WI38 (cell line): ENCODE measurements at regions not wholly inside any gene's neighbourhood (a gene's known extent, or its start where the extent isn't known, plus 50 kb on each side); places are given as distances from the start of the nearest gene placed in this dataset.

Experiments
- H3K4me3 ChIP-seq: 2 replicates; pipeline ENCODE4 v1.5.1; 2011; ENCODE audit warnings: low read depth, mild to moderate bottlenecking, control low read depth, low read length
- CTCF ChIP-seq: IDR thresholded peaks from 2 replicates; pipeline ENCODE4 v1.5.1; 2012; ENCODE audit warnings: low read depth, mild to moderate bottlenecking, control low read depth, low read length

- TF ChIP-seq CTCF = no peak
- no peak overlapping the region for H3K4me3 ChIP-seq
Measured at GRCh38 chr9:108182270-108182669, 673.5 kb downstream of the ACTL7B start.

GRCh38 chr9:108181441-108181840 lies 674.3 kb downstream of the ACTL7B start:
- H3K4me3 ChIP-seq = no peak overlapping the region
- no peak for TF ChIP-seq CTCF

- TF ChIP-seq CTCF = no peak
- H3K4me3 ChIP-seq = no peak overlapping the region
Measured at GRCh38 chr9:108180541-108180940, 675.2 kb downstream of the ACTL7B start.

- TF ChIP-seq CTCF = no peak
- no peak overlapping the region for H3K4me3 ChIP-seq
Measured at GRCh38 chr9:108178318-108178717, 677.5 kb downstream of the ACTL7B start.

- TF ChIP-seq CTCF = no peak
- H3K4me3 ChIP-seq = no peak overlapping the region
Measured at GRCh38 chr9:108168236-108168850, 678.8 kb upstream of the KLF4 start.

- no peak overlapping the region for H3K4me3 ChIP-seq
- TF ChIP-seq CTCF = no peak
Measured at GRCh38 chr9:108167136-108167900, 677.7 kb upstream of the KLF4 start.

- TF ChIP-seq CTCF = no peak
Measured at GRCh38 chr9:108166519-108166918, 677.0 kb upstream of the KLF4 start.

More at GRCh38 chr9:108166519-108166918, 677.0 kb upstream of the KLF4 start:
- H3K4me3 ChIP-seq = no peak overlapping the region
